ENCODE measurements at regions not wholly inside any gene's neighbourhood (a gene's known extent, or its start where the extent isn't known, plus 50 kb on each side); places are given as distances from the start of the nearest gene placed in this dataset.

DNA sequence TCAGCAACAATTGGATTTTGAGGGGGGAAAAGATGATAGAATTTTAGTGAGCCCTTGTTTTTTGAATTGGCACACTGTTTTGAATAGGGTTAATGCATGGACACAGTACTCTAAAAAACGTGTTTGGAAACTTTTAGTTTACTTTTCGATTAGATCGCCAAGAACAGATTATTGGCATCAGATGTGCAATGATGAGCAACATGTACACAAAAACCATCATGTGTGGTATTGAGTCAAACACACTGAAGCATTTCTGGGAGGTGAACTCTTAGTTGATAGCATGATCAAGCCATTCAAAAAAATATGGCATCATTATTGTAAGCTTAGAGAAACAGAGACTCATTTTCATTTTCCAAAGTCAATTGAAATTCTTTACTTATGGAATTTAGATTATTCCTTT lies 329.2 kb downstream of the ADAMTS20 start:
- TF ChIP-seq CTCF (conservative IDR thresholded peaks at IDR 0.05; ENCODE audit: low read length) (no peak), EZH2phosphoT487 (IDR thresholded peaks at IDR 0.05; ENCODE audit: borderline replicate concordance) (no peak)
